Lung (tissue), 11 donors: ENCODE measurements at regions not wholly inside any gene's neighbourhood (a gene's known extent, or its start where the extent isn't known, plus 50 kb on each side); places are given as distances from the start of the nearest gene placed in this dataset.
"Not testable (repeated sequence)": the region's sequence is repeated elsewhere in the genome, so short reads cannot be mapped to it uniquely, and the experiment has no call there.

Experiments
- ATAC-seq: fragments of 200-7000 bp; cut with Tn5 transposase; one replicate; pipeline ENCODE4 v1.9.1; 2020; ENCODE audit warnings: moderate number of reproducible peaks; ENCODE audit not compliant: insufficient read depth, low FRiP score
- DNase-seq, 3 donors: peaks; one replicate each; pipeline ENCODE4 v3.0.0-alpha.2; 2013 to 2017
- H3K27ac ChIP-seq, 2 donors: one replicate each; pipeline ENCODE4 v1.5.1; 2013; ENCODE audit warnings: mild to moderate bottlenecking in 2 of 2, moderate library complexity in 2 of 2, control low read depth in 1 of 2, inconsistent platforms in 1 of 2, low read depth in 1 of 2, low read length in 1 of 2
- H3K27me3 ChIP-seq, 3 donors: one replicate each; pipeline ENCODE4 v1.5.1; 2013; ENCODE audit warnings: low read length in 2 of 3; ENCODE audit not compliant: control insufficient read depth in 3 of 3, insufficient read depth in 3 of 3
- H3K36me3 ChIP-seq, 4 donors: one replicate each; pipeline ENCODE4 v1.5.1; 2013; ENCODE audit warnings: low read length in 4 of 4, mild to moderate bottlenecking in 1 of 4, moderate library complexity in 1 of 4; ENCODE audit not compliant: control insufficient read depth in 4 of 4, insufficient read depth in 4 of 4
- H3K4me1 ChIP-seq, 5 donors: one replicate each; pipeline ENCODE4 v1.5.1; 2013; ENCODE audit warnings: low read length in 5 of 5, mild to moderate bottlenecking in 2 of 5, moderate library complexity in 1 of 5; ENCODE audit not compliant: control insufficient read depth in 5 of 5, insufficient read depth in 5 of 5
- H3K4me3 ChIP-seq: one replicate; pipeline ENCODE4 v1.5.1; 2013; ENCODE audit warnings: mild to moderate bottlenecking, control low read depth, moderate library complexity
- H3K9ac ChIP-seq, 2 donors: one replicate each; pipeline ENCODE4 v1.5.1; 2013; ENCODE audit warnings: low read length in 2 of 2, control low read depth in 1 of 2; ENCODE audit not compliant: insufficient read depth in 1 of 2
- H3K9me3 ChIP-seq, 4 donors: one replicate each; pipeline ENCODE4 v1.5.1; 2013; ENCODE audit warnings: low read length in 3 of 4, mild to moderate bottlenecking in 1 of 4, moderate library complexity in 1 of 4; ENCODE audit not compliant: control insufficient read depth in 4 of 4, insufficient read depth in 3 of 4
- WGBS, 2 donors: extraction: QIAGEN DNeasy Blood & Tissue Kit; methylation state at CpG; one replicate each; pipeline ENCODE4 v1.1.7; 2013; 5-methylcytosine and 5-hydroxymethylcytosine counted together
- TF ChIP-seq, protein P1 (sequence below): IDR thresholded peaks from 2 replicates; pipeline ENCODE4 v1.5.1; 2012; ENCODE audit warnings: mild to moderate bottlenecking; ENCODE audit errors: control extremely low read depth, extremely low read depth
- donor health status: control.
- donor health status: control.
- donor health status: Bipolar disorder and iron deficiency.
- donor health status: healthy.
- donor health status: DM: yes; HTN: yes; CAD: no.

DNA sequence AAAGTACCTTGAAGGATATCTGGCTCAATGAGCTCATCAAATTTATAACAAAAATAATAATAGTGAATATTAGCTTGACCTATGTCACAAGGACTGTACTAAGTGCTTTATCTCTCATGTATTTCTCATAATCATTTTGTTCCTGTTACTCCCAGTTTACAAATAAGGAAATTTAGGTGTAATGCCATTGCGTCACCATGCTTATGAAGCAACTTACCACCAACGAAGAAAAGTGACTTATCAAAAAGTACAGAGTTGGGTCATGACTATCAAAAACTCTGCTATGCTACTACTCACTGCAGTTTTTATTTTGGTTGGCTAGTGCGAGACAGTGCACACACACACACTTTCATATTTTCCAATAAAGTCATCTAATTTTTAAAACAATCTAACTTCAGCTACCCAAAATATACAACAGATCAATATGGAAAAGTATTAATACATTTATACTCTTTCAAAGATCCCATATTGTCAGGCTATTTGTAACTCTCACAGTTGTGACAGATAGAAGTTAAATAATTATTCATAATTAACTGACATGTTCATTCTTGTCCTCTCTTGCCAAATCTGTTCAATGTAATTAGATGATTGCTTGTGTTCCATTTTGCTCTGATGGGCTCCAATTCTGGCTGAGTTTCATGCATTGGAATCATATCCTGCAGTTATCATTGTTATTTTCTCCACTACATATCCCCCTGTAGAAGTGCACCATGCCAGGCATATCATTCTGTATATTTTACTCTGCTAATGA, 119.4 kb downstream of the KCNJ2 start:
- no peaks in the 10 kb centered on the region for H3K9me3 ChIP-seq
- no peaks in the 10 kb centered on the region for H3K27me3 ChIP-seq
- 34 to 66% methylated on average over 3 of the region's 3 CpGs for WGBS, 2 donors
- TF ChIP-seq, protein P1, sequence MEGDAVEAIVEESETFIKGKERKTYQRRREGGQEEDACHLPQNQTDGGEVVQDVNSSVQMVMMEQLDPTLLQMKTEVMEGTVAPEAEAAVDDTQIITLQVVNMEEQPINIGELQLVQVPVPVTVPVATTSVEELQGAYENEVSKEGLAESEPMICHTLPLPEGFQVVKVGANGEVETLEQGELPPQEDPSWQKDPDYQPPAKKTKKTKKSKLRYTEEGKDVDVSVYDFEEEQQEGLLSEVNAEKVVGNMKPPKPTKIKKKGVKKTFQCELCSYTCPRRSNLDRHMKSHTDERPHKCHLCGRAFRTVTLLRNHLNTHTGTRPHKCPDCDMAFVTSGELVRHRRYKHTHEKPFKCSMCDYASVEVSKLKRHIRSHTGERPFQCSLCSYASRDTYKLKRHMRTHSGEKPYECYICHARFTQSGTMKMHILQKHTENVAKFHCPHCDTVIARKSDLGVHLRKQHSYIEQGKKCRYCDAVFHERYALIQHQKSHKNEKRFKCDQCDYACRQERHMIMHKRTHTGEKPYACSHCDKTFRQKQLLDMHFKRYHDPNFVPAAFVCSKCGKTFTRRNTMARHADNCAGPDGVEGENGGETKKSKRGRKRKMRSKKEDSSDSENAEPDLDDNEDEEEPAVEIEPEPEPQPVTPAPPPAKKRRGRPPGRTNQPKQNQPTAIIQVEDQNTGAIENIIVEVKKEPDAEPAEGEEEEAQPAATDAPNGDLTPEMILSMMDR: no peak
- peaks cover 0 to 6% (median 0%) of the 10 kb centered on the region in 5 donors for H3K4me1 ChIP-seq
- no peak overlapping the region for H3K9ac ChIP-seq
- DNase-seq: no peak
- no peak overlapping the region for H3K27ac ChIP-seq
- no peak overlapping the region for H3K4me3 ChIP-seq
- H3K36me3 ChIP-seq: no peaks in the 10 kb centered on the region
- no peak for ATAC-seq

DNA sequence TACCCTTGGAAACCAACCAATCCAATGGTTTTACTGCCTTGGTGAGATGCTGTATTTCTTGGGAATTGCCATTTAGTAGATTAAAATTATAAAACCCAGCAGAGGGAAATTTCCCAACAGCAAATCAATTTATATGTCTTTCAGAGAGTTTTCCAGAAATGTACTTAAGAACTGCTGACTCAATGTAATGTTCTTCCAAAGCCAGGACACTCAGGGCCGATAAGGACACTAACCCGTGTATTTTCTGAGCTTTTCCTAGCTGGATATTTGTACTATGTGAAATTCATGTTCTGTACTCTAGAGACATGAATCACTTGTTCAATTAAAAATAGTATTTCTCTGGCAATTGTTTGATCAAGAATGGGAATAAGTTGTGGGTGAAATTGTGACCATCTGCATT, 121.4 kb downstream of the KCNJ2 start:
- Histone ChIP-seq H3K27me3 (no peaks in the 10 kb centered on the region), H3K27ac (no peak overlapping the region), H3K36me3 (no peaks in the 10 kb centered on the region), H3K4me3 (no peak overlapping the region), H3K9ac (no peak overlapping the region), H3K9me3 (no peaks in the 10 kb centered on the region), H3K4me1 (peaks cover 0 to 6% (median 0%) of the 10 kb centered on the region in 5 donors)
- 74 to 95% methylated on average over 2 of the region's 2 CpGs for WGBS, 2 donors
- peak in 1 of 3 donors; percentile 42 for DNase-seq
- ATAC-seq: no peak
- TF ChIP-seq, protein P1: no peak

DNA sequence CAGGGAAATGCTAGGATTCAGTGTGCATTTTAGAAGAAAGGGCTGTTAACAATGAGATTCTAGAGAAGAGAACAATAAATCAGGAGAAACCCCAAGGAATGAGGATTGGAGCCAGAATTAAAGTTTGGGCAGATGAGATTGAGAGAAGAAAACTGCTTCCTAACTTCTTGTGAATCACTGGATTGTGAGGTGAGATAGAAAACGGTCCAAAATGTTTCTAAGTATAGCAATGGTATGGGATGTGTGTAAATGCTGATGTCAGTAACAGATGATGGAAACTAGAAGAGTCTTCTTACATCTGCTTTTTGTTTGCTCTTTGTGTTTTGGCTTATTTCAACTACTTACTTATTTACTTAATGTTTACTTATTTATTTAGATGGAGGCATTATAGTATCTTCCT, 123.0 kb downstream of the KCNJ2 start:
- Histone ChIP-seq H3K4me1 (peaks cover 0 to 6% (median 0%) of the 10 kb centered on the region in 5 donors), H3K9me3 (no peaks in the 10 kb centered on the region), H3K9ac (no peak overlapping the region), H3K4me3 (no peak overlapping the region), H3K36me3 (no peaks in the 10 kb centered on the region), H3K27ac (no peak overlapping the region), H3K27me3 (no peaks in the 10 kb centered on the region)
- WGBS, 2 donors: 66 to 72% methylated on average over 1 of the region's 1 CpG
- no peak for DNase-seq
- TF ChIP-seq, protein P1: no peak
- no peak for ATAC-seq

DNA sequence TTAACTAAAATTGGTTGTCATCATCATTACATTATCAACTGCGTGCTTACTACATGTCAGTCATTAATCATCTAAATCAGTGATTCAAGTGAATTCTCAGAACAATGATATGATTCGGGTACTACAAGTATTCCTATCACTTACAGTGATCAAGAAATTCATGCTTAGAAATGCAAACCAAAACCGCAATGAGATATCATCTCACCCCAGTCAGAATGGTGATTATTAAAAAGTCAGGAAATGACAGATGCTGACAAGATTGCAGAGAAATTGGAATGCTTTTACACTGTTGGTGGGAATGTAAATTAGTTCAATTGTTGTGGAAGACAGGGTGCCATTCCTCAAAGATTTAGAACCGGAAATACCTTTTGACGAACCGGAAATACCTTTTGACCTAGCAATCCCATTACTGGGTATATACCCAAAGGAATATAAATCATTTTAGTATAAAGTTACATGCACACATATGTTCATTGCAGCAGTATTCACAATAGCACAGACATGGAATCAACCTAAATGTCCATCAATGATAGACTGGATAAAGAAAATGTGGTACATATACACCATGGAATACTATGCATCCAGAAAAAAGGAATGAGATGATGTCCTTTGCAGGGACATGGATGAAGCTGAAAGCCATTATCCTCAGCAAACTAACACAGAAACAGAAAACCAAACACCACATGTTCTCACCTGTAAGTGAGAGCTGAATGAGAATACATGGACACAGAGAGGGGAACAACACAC, 124.4 kb downstream of the KCNJ2 start:
- not testable (repeated sequence) for H3K27me3 ChIP-seq, H3K4me1 ChIP-seq, DNase-seq, ATAC-seq, H3K27ac ChIP-seq, H3K9me3 ChIP-seq, H3K36me3 ChIP-seq, H3K9ac ChIP-seq, H3K4me3 ChIP-seq
- 78 to 91% methylated on average over 6 of the region's 6 CpGs for WGBS, 2 donors
